GM18508 (cell line): ENCODE measurements at regions not wholly inside any gene's neighbourhood (a gene's known extent, or its start where the extent isn't known, plus 50 kb on each side); places are given as distances from the start of the nearest gene placed in this dataset.

Source experiments
- ATAC-seq: cut with Tn5 transposase; IDR thresholded peaks from one replicate; pipeline ENCODE4 v1.9.1; 2021; ENCODE audit warnings: moderate number of reproducible peaks; ENCODE audit not compliant: insufficient read depth, unreplicated experiment

- no peak for ATAC-seq
Measured at GRCh38 chr15:58269455-58270414, 131.6 kb downstream of the AQP9 start.

GRCh38 chr15:58271410-58271809, 133.2 kb downstream of the AQP9 start:
- no peak for ATAC-seq

- no peak for ATAC-seq
Measured at GRCh38 chr15:58273104-58273503, 134.9 kb downstream of the AQP9 start.

- ATAC-seq = no peak
Measured at GRCh38 chr15:58274885-58275284, 136.7 kb downstream of the AQP9 start.

- no peak for ATAC-seq
Measured at GRCh38 chr15:58275785-58276184, 137.6 kb downstream of the AQP9 start.

- no peak for ATAC-seq
Measured at GRCh38 chr15:58276924-58277323, 138.7 kb downstream of the AQP9 start.

GRCh38 chr15:58277333-58277732, 139.2 kb downstream of the AQP9 start:
- no peak for ATAC-seq

GRCh38 chr15:58279106-58279505, 140.9 kb downstream of the AQP9 start:
- no peak for ATAC-seq

GRCh38 chr15:58279654-58280053, 141.5 kb downstream of the AQP9 start:
- ATAC-seq = no peak

- no peak for ATAC-seq
Measured at GRCh38 chr15:58282060-58282708, 144.0 kb downstream of the AQP9 start.

- ATAC-seq = no peak
Measured at GRCh38 chr15:58283302-58283701, 145.1 kb downstream of the AQP9 start.

- ATAC-seq = no peak
Measured at GRCh38 chr15:58284293-58284692, 146.1 kb downstream of the AQP9 start.

GRCh38 chr15:58285212-58285920, 146.4 kb upstream of the LIPC start:
- no peak for ATAC-seq

- no peak for ATAC-seq
Measured at GRCh38 chr15:58285921-58286278, 145.9 kb upstream of the LIPC start.

GRCh38 chr15:58286523-58286922, 145.3 kb upstream of the LIPC start:
- ATAC-seq = no peak

- no peak for ATAC-seq
Measured at GRCh38 chr15:58287891-58288290, 143.9 kb upstream of the LIPC start.

- ATAC-seq = no peak
Measured at GRCh38 chr15:58288592-58288991, 143.2 kb upstream of the LIPC start.

- ATAC-seq = no peak
Measured at GRCh38 chr15:58291848-58292247, 139.9 kb upstream of the LIPC start.

- ATAC-seq = no peak
Measured at GRCh38 chr15:58292751-58293175, 139.0 kb upstream of the LIPC start.

- no peak for ATAC-seq
Measured at GRCh38 chr15:58293622-58294550, 137.9 kb upstream of the LIPC start.
